ENCODE measurements at regions not wholly inside any gene's neighbourhood (a gene's known extent, or its start where the extent isn't known, plus 50 kb on each side); places are given as distances from the start of the nearest gene placed in this dataset.
"Not testable (repeated sequence)": the region's sequence is repeated elsewhere in the genome, so short reads cannot be mapped to it uniquely, and the experiment has no call there.

GRCh38 chr12:105534068-105534467, 203.6 kb downstream of the C12orf75 start:
- Mint-ChIP-seq H3K4me3 (no peak overlapping the region), H3K27me3 (peaks cover 6% of the 10 kb centered on the region), H3K9me3 (peaks cover 16% of the 10 kb centered on the region), H3K27ac (no peak overlapping the region), H3K4me1 (no peaks in the 10 kb centered on the region), H3K36me3 (ENCODE audit: low read depth) (no peaks in the 10 kb centered on the region)
- intact Hi-C loops (cut with micrococcal nuclease): no loop called here
- no peak for TF ChIP-seq CTCF (IDR thresholded peaks at IDR 0.05)
- DNase-seq: no peak
- CTCF ChIA-PET: no interaction called here
- POLR2A ChIA-PET: no interaction called here
- no peak for ATAC-seq (ENCODE audit: low read depth)

GRCh38 chr12:105535033-105535432, 204.5 kb downstream of the C12orf75 start:
- H3K27me3 Mint-ChIP-seq; H3K36me3 Mint-ChIP-seq (ENCODE audit: low read depth); ATAC-seq (ENCODE audit: low read depth); H3K27ac Mint-ChIP-seq; H3K4me3 Mint-ChIP-seq; CTCF ChIA-PET; H3K4me1 Mint-ChIP-seq; DNase-seq; POLR2A ChIA-PET; intact Hi-C loops (cut with micrococcal nuclease): not testable (repeated sequence)
- H3K9me3 Mint-ChIP-seq: peaks cover 16% of the 10 kb centered on the region

- peaks cover 17% of the 10 kb centered on the region for H3K9me3 Mint-ChIP-seq
- no peak for TF ChIP-seq CTCF (IDR thresholded peaks at IDR 0.05)
- H3K4me3 Mint-ChIP-seq: no peak overlapping the region
- DNase-seq (no peak), ATAC-seq (ENCODE audit: low read depth) (no peak)
- intact Hi-C loops (cut with micrococcal nuclease): no loop called here
- ChIA-PET CTCF (no interaction called here), POLR2A (no interaction called here)
- no peaks in the 10 kb centered on the region for H3K4me1 Mint-ChIP-seq
- no peaks in the 10 kb centered on the region for H3K36me3 Mint-ChIP-seq (ENCODE audit: low read depth)
- no peaks in the 10 kb centered on the region for H3K27me3 Mint-ChIP-seq
- H3K27ac Mint-ChIP-seq: no peak overlapping the region
Measured at GRCh38 chr12:105538880-105539279, 208.4 kb downstream of the C12orf75 start.

- Mint-ChIP-seq H3K4me3 (no peak overlapping the region), H3K36me3 (ENCODE audit: low read depth) (no peaks in the 10 kb centered on the region), H3K9me3 (peaks cover 13% of the 10 kb centered on the region), H3K27ac (no peak overlapping the region), H3K4me1 (no peaks in the 10 kb centered on the region), H3K27me3 (no peaks in the 10 kb centered on the region)
- ChIA-PET POLR2A (no interaction called here), CTCF (no interaction called here)
- no peak for TF ChIP-seq CTCF (IDR thresholded peaks at IDR 0.05)
- no peak for DNase-seq
- intact Hi-C loops (cut with micrococcal nuclease): no loop called here
- no peak for ATAC-seq (ENCODE audit: low read depth)
Measured at GRCh38 chr12:105539735-105540134, 209.2 kb downstream of the C12orf75 start.

- Mint-ChIP-seq H3K36me3 (ENCODE audit: low read depth) (no peaks in the 10 kb centered on the region), H3K27me3 (no peaks in the 10 kb centered on the region), H3K27ac (no peak overlapping the region), H3K4me3 (no peak overlapping the region), H3K4me1 (no peaks in the 10 kb centered on the region), H3K9me3 (no peaks in the 10 kb centered on the region)
- ATAC-seq (ENCODE audit: low read depth) (no peak), DNase-seq (no peak)
- intact Hi-C loops (cut with micrococcal nuclease): no loop called here
- ChIA-PET CTCF (no interaction called here), POLR2A (no interaction called here)
- no peak for TF ChIP-seq CTCF (IDR thresholded peaks at IDR 0.05)
Measured at GRCh38 chr12:105547786-105548185, 217.3 kb downstream of the C12orf75 start.

- ATAC-seq (ENCODE audit: low read depth) (no peak), DNase-seq (no peak)
- H3K4me3 Mint-ChIP-seq: no peak overlapping the region
- H3K27me3 Mint-ChIP-seq: no peaks in the 10 kb centered on the region
- intact Hi-C loops (cut with micrococcal nuclease): no loop called here
- no peaks in the 10 kb centered on the region for H3K9me3 Mint-ChIP-seq
- POLR2A ChIA-PET: no interaction called here
- TF ChIP-seq CTCF (IDR thresholded peaks at IDR 0.05): no peak
- H3K27ac Mint-ChIP-seq: no peak overlapping the region
- H3K36me3 Mint-ChIP-seq (ENCODE audit: low read depth): no peaks in the 10 kb centered on the region
- no peaks in the 10 kb centered on the region for H3K4me1 Mint-ChIP-seq
- CTCF ChIA-PET: no interaction called here
Measured at GRCh38 chr12:105548626-105549025, 218.1 kb downstream of the C12orf75 start.
